GM12864 (cell line): ENCODE measurements at regions not wholly inside any gene's neighbourhood (a gene's known extent, or its start where the extent isn't known, plus 50 kb on each side); places are given as distances from the start of the nearest gene placed in this dataset.

Experiments used
- DNase-seq: peaks from one replicate; pipeline ENCODE4 v3.0.0-alpha.2; 2011; ENCODE audit warnings: low read depth
- H3K4me3 ChIP-seq: 2 replicates; pipeline ENCODE4 v1.5.1; 2011; ENCODE audit warnings: mild to moderate bottlenecking, low read depth, low read length, control low read depth
- CTCF ChIP-seq: IDR thresholded peaks from 2 replicates; pipeline ENCODE4 v1.5.1; 2011; ENCODE audit warnings: low read depth, mild to moderate bottlenecking, moderate library complexity, low read length, control low read depth, inconsistent platforms; ENCODE audit errors: missing control alignments

GRCh38 chr6:44625996-44626395 lies 238.5 kb downstream of the CDC5L start:
- no peak overlapping the region for H3K4me3 ChIP-seq
- no peak for TF ChIP-seq CTCF
- DNase-seq, result no peak

- TF ChIP-seq CTCF, result no peak
- no peak for DNase-seq
Measured at GRCh38 chr6:44626616-44627015, 239.1 kb downstream of the CDC5L start.

DNA sequence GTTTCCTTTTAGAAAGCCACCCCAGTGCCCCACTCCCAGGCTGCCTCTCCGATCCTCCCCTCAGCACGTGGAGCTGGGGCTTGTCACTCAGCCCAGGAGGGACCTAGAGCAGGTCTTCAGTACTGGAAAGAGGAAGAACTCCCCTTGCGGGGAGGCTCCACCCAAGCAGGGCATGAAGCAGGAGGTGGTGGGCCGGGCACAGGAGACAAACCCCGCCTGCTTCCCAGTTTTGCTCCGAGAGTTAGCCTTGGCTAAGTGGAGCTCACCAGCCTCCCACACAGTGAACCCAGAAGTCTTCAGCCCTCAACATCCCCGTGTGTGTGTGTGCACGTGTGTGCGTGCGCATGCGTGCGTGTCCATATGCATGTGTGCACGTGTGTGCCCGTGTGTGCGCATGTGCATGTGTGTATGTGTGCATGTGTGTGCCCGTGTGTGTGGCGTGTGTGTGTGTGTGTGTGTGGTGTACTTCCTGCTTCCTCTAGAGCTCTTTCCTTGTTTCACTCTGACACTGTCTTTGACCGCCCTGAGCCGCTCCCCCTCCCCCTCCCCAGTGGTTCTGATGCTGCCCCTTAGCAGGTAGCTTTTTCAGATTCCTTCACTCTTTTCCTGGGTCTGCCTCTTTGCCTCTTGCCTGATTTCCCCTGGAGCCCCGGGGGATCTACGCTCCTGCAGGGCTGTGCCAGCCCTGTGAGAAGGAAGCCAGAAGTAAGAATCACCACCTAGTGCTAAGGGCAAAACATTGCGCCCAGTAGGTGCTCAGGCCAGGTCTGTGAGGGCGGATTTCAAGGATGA lies 239.8 kb downstream of the CDC5L start:
- no peak for TF ChIP-seq CTCF
- H3K4me3 ChIP-seq, result no peak overlapping the region
- DNase-seq, result no peak

More at GRCh38 chr6:44626616-44627015, 239.1 kb downstream of the CDC5L start:
- no peak overlapping the region for H3K4me3 ChIP-seq

DNA sequence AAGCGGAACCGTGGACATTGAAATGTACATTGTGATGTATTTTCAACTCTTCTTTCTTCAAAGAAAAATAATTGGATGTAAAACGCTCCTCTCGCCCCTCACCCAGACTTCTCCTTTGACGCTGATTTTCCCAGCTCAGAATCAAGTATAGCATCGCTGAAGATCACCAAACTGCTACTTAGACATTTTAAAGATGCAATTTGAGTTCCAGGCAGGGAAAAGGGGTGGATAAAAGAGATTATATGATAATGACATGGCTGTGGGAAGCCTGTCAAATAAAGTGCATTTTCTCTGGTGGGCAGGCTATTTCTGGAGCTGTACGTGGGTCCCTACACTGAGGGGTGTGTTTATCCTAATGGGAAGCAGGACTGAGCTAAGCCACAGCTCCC lies 240.4 kb downstream of the CDC5L start:
- no peak for DNase-seq
- no peak overlapping the region for H3K4me3 ChIP-seq
- TF ChIP-seq CTCF, result no peak

GRCh38 chr6:44628347-44628746 lies 240.8 kb downstream of the CDC5L start:
- TF ChIP-seq CTCF, result no peak
- no peak overlapping the region for H3K4me3 ChIP-seq
- DNase-seq, result no peak

DNA sequence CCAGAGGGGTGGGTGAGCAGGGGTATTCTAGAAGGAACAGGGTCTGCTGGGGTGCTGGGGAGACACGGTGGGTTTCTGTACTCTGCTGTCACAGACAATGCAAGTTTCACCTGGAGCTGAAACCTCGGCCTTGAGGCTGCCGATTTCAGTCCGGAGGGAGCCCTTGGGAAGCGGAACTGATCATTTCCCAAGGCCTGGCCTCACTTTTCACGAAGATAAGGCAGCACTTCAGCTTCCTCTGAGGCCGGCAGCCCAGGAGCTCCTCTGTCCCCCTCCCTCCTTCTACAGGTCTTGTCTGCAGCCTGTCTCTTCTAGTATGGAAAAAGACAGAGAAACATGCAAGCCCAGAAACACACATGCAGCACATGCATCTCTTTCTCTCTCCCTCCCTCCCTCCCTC lies 242.1 kb downstream of the CDC5L start:
- no peak for TF ChIP-seq CTCF
- DNase-seq, result no peak
- no peak overlapping the region for H3K4me3 ChIP-seq
